Activated CD8-positive, alpha-beta T cell treated with anti-CD3 and anti-CD28 coated beads for 36 hours (primary cell): ENCODE measurements at regions not wholly inside any gene's neighbourhood (a gene's known extent, or its start where the extent isn't known, plus 50 kb on each side); places are given as distances from the start of the nearest gene placed in this dataset.

Source experiments
- ATAC-seq: fragments of 200-7000 bp; cut with Tn5 transposase; one replicate; pipeline ENCODE4 v1.10.0; 2021; ENCODE audit warnings: mild to moderate bottlenecking, moderate library complexity
- CTCF ChIA-PET: fragments of 350-600 bp; sonication (Branson Sonifier 250); formaldehyde crosslinking; loops from one replicate; lab custom pipeline; 2021; ENCODE audit warnings: antibody characterized with exemption; lab: Charles Lee
- POLR2A ChIA-PET: fragments of 350-600 bp; sonication (Branson Sonifier 250); formaldehyde crosslinking; loops from one replicate; lab custom pipeline; 2021; ENCODE audit warnings: antibody characterized with exemption; lab: Charles Lee
- DNase-seq: peaks from one replicate; pipeline ENCODE4 v3.0.0-alpha.2; 2020
- H3K27ac Mint-ChIP-seq: one replicate; pipeline ENCODE4 v1.8.0; 2021; ENCODE audit warnings: mild to moderate bottlenecking, mixed read lengths
- H3K27me3 Mint-ChIP-seq: one replicate; pipeline ENCODE4 v1.8.0; 2021; ENCODE audit warnings: mixed read lengths
- H3K36me3 Mint-ChIP-seq: one replicate; pipeline ENCODE4 v1.8.0; 2021; ENCODE audit warnings: low read depth, mixed read lengths
- H3K4me1 Mint-ChIP-seq: one replicate; pipeline ENCODE4 v1.8.0; 2021; ENCODE audit warnings: low read depth, mixed read lengths
- H3K4me3 Mint-ChIP-seq: one replicate; pipeline ENCODE4 v1.8.0; 2021; ENCODE audit warnings: mild to moderate bottlenecking, moderate library complexity, mixed read lengths
- H3K9me3 Mint-ChIP-seq: one replicate; pipeline ENCODE4 v1.8.0; 2021; ENCODE audit warnings: mixed read lengths
- intact Hi-C: fragments of 100-400 bp; cut with micrococcal nuclease; formaldehyde crosslinking; loops from one replicate; pipeline ENCODE4 v1.10.0; 2022
- TF ChIP-seq, protein P1 (sequence below): fragments of 200-600 bp; IDR thresholded peaks from one replicate; pipeline ENCODE4 v1.8.0; 2022; ENCODE audit warnings: antibody characterized with exemption, mild to moderate bottlenecking

DNA sequence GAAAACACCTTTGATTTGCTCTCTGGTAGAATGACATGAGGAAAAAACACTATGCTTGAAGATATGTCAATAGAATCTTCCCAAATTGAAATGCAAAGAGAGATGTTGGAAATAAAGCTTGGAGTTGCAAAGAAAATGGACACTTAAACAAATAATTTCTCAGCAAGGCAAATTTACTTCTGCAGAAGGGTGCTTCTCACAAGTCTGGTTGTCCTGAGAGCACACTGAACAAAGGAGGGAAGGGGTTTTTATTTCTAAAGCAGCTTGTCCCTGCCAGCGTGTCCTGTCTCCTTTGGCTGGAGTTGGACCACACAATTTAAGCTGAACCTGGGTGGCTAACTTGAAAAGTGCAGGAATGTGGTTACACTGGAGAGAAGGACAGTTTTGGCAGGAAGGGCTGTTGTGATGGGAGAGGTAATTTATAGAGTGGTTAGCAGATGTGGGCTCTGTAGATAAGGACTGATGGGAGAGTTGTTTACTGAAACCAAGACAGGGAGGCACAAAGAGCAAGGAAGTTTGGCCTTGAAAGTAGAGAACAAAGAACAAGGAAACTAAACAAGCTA is 454.6 kb upstream of the EYS start:
- H3K4me1 Mint-ChIP-seq, result no peaks in the 10 kb centered on the region
- CTCF ChIA-PET, result interaction anchor here (0.7 kb wide), 1 partner anchor 59 kb away, joined by 3 read pairs; no protein-coding TSS in a partner anchor
- no peak for DNase-seq
- H3K36me3 Mint-ChIP-seq, result no peaks in the 10 kb centered on the region
- no peak overlapping the region for H3K4me3 Mint-ChIP-seq
- intact Hi-C loops, result no loop called here
- peaks cover 27% of the 10 kb centered on the region for H3K9me3 Mint-ChIP-seq
- POLR2A ChIA-PET, result no interaction called here
- H3K27me3 Mint-ChIP-seq, result no peaks in the 10 kb centered on the region
- no peak for ATAC-seq
- no peak overlapping the region for H3K27ac Mint-ChIP-seq
- TF ChIP-seq, protein P1, sequence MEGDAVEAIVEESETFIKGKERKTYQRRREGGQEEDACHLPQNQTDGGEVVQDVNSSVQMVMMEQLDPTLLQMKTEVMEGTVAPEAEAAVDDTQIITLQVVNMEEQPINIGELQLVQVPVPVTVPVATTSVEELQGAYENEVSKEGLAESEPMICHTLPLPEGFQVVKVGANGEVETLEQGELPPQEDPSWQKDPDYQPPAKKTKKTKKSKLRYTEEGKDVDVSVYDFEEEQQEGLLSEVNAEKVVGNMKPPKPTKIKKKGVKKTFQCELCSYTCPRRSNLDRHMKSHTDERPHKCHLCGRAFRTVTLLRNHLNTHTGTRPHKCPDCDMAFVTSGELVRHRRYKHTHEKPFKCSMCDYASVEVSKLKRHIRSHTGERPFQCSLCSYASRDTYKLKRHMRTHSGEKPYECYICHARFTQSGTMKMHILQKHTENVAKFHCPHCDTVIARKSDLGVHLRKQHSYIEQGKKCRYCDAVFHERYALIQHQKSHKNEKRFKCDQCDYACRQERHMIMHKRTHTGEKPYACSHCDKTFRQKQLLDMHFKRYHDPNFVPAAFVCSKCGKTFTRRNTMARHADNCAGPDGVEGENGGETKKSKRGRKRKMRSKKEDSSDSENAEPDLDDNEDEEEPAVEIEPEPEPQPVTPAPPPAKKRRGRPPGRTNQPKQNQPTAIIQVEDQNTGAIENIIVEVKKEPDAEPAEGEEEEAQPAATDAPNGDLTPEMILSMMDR, result no peak

DNA sequence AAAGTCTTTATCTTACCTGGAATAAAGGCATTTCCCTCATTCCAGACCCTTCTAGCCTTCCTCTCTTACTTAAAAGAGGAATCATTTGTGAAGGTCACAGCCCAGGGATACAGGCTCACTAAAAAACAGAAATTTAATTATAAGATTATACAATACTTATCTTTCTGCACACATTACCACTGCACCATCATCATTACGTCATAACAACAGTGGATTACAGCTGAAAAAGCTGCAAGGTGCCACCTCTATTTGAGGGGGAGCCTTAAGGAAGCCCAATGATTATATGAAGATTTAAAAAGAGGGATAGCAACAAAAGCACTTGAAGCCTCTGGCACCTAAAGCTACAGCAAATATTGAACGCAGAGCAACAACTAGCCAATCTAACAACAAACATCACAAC is 452.9 kb upstream of the EYS start:
- POLR2A ChIA-PET, result interaction anchor here (0.7 kb wide), 1 partner anchor 414 kb away, joined by 3 read pairs; no protein-coding TSS in a partner anchor
- peaks cover 27% of the 10 kb centered on the region for H3K9me3 Mint-ChIP-seq
- TF ChIP-seq, protein P1, result no peak

DNA sequence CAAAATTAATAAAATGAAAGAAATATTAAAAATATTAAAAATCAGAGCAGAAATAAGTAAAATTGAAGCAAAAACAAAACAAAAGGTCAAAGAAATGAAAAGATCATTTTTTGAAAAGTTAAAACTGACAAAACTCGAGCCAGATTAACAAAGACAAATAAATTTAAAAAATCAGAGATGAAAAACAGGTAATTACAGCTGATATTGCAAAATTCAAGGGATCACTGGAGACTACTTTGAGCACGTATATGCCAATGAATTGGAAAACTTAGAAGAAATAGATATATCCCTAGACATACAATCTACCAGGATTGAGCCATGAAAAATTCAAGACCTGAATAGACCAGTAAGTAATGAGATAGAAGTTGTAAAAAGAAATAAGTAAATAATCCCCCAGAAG is 446.2 kb upstream of the EYS start:
- H3K4me1 Mint-ChIP-seq, result no peaks in the 10 kb centered on the region
- no peaks in the 10 kb centered on the region for H3K36me3 Mint-ChIP-seq
- ATAC-seq, result no peak
- no peak overlapping the region for H3K4me3 Mint-ChIP-seq
- DNase-seq, result no peak
- POLR2A ChIA-PET, result no interaction called here
- peaks cover 1% of the 10 kb centered on the region for H3K9me3 Mint-ChIP-seq
- intact Hi-C loops, result no loop called here
- TF ChIP-seq, protein P1, result no peak
- H3K27me3 Mint-ChIP-seq, result no peaks in the 10 kb centered on the region
- no peak overlapping the region for H3K27ac Mint-ChIP-seq
- CTCF ChIA-PET, result no interaction called here

More for the DNA sequence above, 452.9 kb upstream of the EYS start:
- ATAC-seq, result no peak
- Mint-ChIP-seq H3K27me3 (no peaks in the 10 kb centered on the region), H3K4me1 (no peaks in the 10 kb centered on the region), H3K27ac (no peak overlapping the region), H3K4me3 (no peak overlapping the region), H3K36me3 (no peaks in the 10 kb centered on the region)
- CTCF ChIA-PET, result no interaction called here
- no peak for DNase-seq
- intact Hi-C loops, result no loop called here

DNA sequence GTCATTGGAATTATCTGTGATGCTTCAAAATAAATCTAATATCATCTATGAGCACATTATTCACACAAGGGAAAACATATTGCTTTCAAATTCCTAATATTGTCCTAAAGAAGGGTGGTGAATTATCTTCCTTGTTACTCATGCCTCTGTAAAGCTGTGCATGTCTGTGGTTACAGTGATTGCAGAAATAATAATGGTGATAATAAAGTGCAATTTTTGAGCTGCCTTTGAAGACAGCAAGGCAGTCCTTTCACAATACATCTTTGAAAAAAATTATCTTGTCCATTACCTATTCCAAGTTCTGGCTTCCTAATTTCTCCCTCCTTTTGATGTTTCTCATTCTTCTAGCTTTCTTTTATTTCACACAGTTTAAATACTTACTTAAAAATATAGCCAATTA is 442.1 kb upstream of the EYS start:
- CTCF ChIA-PET, result no interaction called here
- intact Hi-C loops, result no loop called here
- TF ChIP-seq, protein P1, result no peak

DNA sequence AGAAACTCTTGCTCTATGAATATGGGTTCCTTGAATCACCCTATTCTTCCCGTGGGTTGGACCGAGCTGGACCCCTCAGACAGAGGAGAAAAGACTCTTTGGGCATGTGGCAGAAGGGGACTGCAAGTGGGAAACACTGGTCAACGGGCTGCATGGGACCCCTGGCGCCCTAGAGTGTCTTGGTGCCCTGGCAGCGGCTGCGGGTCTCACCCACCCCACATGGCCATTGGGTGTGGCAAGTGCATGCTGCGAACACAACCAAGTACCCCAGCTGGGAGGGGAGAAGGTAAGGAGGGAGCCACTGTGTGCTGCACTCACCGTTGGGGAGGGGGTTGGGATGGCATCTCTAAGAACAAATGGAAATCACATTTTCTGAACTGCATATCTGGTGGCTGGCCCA is 438.8 kb upstream of the EYS start:
- Mint-ChIP-seq H3K9me3 (peaks cover 2% of the 10 kb centered on the region), H3K4me3 (no peak overlapping the region), H3K27me3 (no peaks in the 10 kb centered on the region), H3K36me3 (no peaks in the 10 kb centered on the region), H3K4me1 (no peaks in the 10 kb centered on the region), H3K27ac (no peak overlapping the region)
- no peak for ATAC-seq
- intact Hi-C loops, result no loop called here
- DNase-seq, result no peak
- TF ChIP-seq, protein P1, result no peak
- POLR2A ChIA-PET, result no interaction called here
- CTCF ChIA-PET, result no interaction called here

More for the DNA sequence above, 442.1 kb upstream of the EYS start:
- H3K36me3 Mint-ChIP-seq, result no peaks in the 10 kb centered on the region
- no peaks in the 10 kb centered on the region for H3K4me1 Mint-ChIP-seq
- no peak overlapping the region for H3K4me3 Mint-ChIP-seq
- DNase-seq (no peak), ATAC-seq (no peak)
- H3K27ac Mint-ChIP-seq, result no peak overlapping the region
- no peaks in the 10 kb centered on the region for H3K27me3 Mint-ChIP-seq
- POLR2A ChIA-PET, result no interaction called here
- peaks cover 2% of the 10 kb centered on the region for H3K9me3 Mint-ChIP-seq
